Ishikawa (cell line): ENCODE measurements at regions not wholly inside any gene's neighbourhood (a gene's known extent, or its start where the extent isn't known, plus 50 kb on each side); places are given as distances from the start of the nearest gene placed in this dataset.

Experiments
- CEBPB ChIP-seq: IDR thresholded peaks from 2 replicates; pipeline ENCODE4 v1.6.1; 2012
- CREB1 ChIP-seq: IDR thresholded peaks from 2 replicates; pipeline ENCODE4 v1.6.1; 2012; ENCODE audit warnings: low read depth
- EGR1 ChIP-seq: IDR thresholded peaks from 2 replicates; pipeline ENCODE4 v1.6.1; 2012
- EP300 ChIP-seq: IDR thresholded peaks from 2 replicates; pipeline ENCODE4 v1.6.1; 2012; ENCODE audit warnings: borderline replicate concordance
- FOXM1 ChIP-seq: IDR thresholded peaks from 2 replicates; pipeline ENCODE4 v1.6.1; 2012; ENCODE audit warnings: low read depth, borderline replicate concordance
- MAX ChIP-seq: IDR thresholded peaks from 2 replicates; pipeline ENCODE4 v1.6.1; 2012
- NFIC ChIP-seq: IDR thresholded peaks from 2 replicates; pipeline ENCODE4 v1.6.1; 2012
- RAD21 ChIP-seq: IDR thresholded peaks from 2 replicates; pipeline ENCODE4 v1.6.1; 2012; ENCODE audit warnings: low read depth
- REST ChIP-seq: IDR thresholded peaks from 2 replicates; pipeline ENCODE4 v1.6.1; 2012; ENCODE audit warnings: low read depth, mild to moderate bottlenecking
- TAF1 ChIP-seq: IDR thresholded peaks from 2 replicates; pipeline ENCODE4 v1.6.1; 2012; ENCODE audit warnings: low read depth, mild to moderate bottlenecking
- TCF12 ChIP-seq: IDR thresholded peaks from 2 replicates; pipeline ENCODE4 v1.6.1; 2012; ENCODE audit warnings: low read depth
- TEAD4 ChIP-seq: IDR thresholded peaks from 2 replicates; pipeline ENCODE4 v1.6.1; 2012
- USF1 ChIP-seq: IDR thresholded peaks from 2 replicates; pipeline ENCODE4 v1.6.1; 2012
- YY1 ChIP-seq: IDR thresholded peaks from 2 replicates; pipeline ENCODE4 v1.6.1; 2012; ENCODE audit warnings: low read depth
- ZBTB7A ChIP-seq: IDR thresholded peaks from 2 replicates; pipeline ENCODE4 v1.6.1; 2012; ENCODE audit warnings: low read depth

GRCh38 chr12:87038098-87038497 lies 781.9 kb upstream of the MGAT4C start:
- TF ChIP-seq TCF12 (no peak), RAD21 (no peak), TAF1 (no peak), YY1 (no peak), FOXM1 (no peak), EP300 (no peak), USF1 (no peak), CEBPB (no peak), NFIC (no peak), CREB1 (no peak), ZBTB7A (no peak), MAX (no peak), REST (no peak), TEAD4 (no peak), EGR1 (no peak)

- TF ChIP-seq CEBPB (no peak), EGR1 (no peak), ZBTB7A (no peak), REST (no peak), NFIC (no peak)
Measured at GRCh38 chr12:87025976-87026375, 769.8 kb upstream of the MGAT4C start.

GRCh38 chr12:87021400-87021799 lies 765.2 kb upstream of the MGAT4C start:
- TF ChIP-seq REST (no peak), EGR1 (no peak), TEAD4 (no peak), USF1 (no peak), RAD21 (no peak), TAF1 (no peak), TCF12 (no peak), FOXM1 (no peak), CREB1 (no peak), EP300 (no peak), MAX (no peak), ZBTB7A (no peak), NFIC (no peak), CEBPB (no peak), YY1 (no peak)

GRCh38 chr12:87020071-87020470 lies 763.9 kb upstream of the MGAT4C start:
- TF ChIP-seq EGR1 (no peak), TEAD4 (no peak), EP300 (no peak), FOXM1 (no peak), REST (no peak), USF1 (no peak), NFIC (no peak)
